ENCODE measurements at regions not wholly inside any gene's neighbourhood (a gene's known extent, or its start where the extent isn't known, plus 50 kb on each side); places are given as distances from the start of the nearest gene placed in this dataset.

- DNase-seq = no peak
- in situ Hi-C loops (cut with MboI; ENCODE audit: low pct_unique_long_range_greater_than_20kb, low sequenced_read_pairs) = no loop called here
These were observed 92.4 kb downstream of the MICALL2 start for GRCh38 chr7:1366801-1367405.

GRCh38 chr7:1367501-1368183, 91.6 kb downstream of the MICALL2 start:
- in situ Hi-C loops (cut with MboI; ENCODE audit: low pct_unique_long_range_greater_than_20kb, low sequenced_read_pairs) = no loop called here
- DNase-seq = no peak

- in situ Hi-C loops (cut with MboI; ENCODE audit: low pct_unique_long_range_greater_than_20kb, low sequenced_read_pairs) = no loop called here
- no peak for DNase-seq
These were observed 91.0 kb downstream of the MICALL2 start for GRCh38 chr7:1368184-1368681.

- peak; percentile 77 for DNase-seq
- in situ Hi-C loops (cut with MboI; ENCODE audit: low pct_unique_long_range_greater_than_20kb, low sequenced_read_pairs) = no loop called here
These were observed 90.3 kb downstream of the MICALL2 start for GRCh38 chr7:1368682-1369571.

GRCh38 chr7:1369916-1370657, 89.2 kb downstream of the MICALL2 start:
- DNase-seq = no peak
- in situ Hi-C loops (cut with MboI; ENCODE audit: low pct_unique_long_range_greater_than_20kb, low sequenced_read_pairs) = no loop called here

- no peak for DNase-seq
- in situ Hi-C loops (cut with MboI; ENCODE audit: low pct_unique_long_range_greater_than_20kb, low sequenced_read_pairs) = no loop called here
These were observed 88.5 kb downstream of the MICALL2 start for GRCh38 chr7:1370738-1371137.

GRCh38 chr7:1372063-1372462, 87.2 kb downstream of the MICALL2 start:
- DNase-seq = no peak
- in situ Hi-C loops (cut with MboI; ENCODE audit: low pct_unique_long_range_greater_than_20kb, low sequenced_read_pairs) = no loop called here

- in situ Hi-C loops (cut with MboI; ENCODE audit: low pct_unique_long_range_greater_than_20kb, low sequenced_read_pairs) = no loop called here
These were observed 86.4 kb downstream of the MICALL2 start for GRCh38 chr7:1372671-1373379.

GRCh38 chr7:1377111-1377909, 82.0 kb downstream of the MICALL2 start:
- in situ Hi-C loops (cut with MboI; ENCODE audit: low pct_unique_long_range_greater_than_20kb, low sequenced_read_pairs) = no loop called here
- DNase-seq = no peak

More at GRCh38 chr7:1372671-1373379, 86.4 kb downstream of the MICALL2 start:
- no peak for DNase-seq

- in situ Hi-C loops (cut with MboI; ENCODE audit: low pct_unique_long_range_greater_than_20kb, low sequenced_read_pairs) = no loop called here
- DNase-seq = no peak
These were observed 80.4 kb downstream of the MICALL2 start for GRCh38 chr7:1378610-1379601.

GRCh38 chr7:1380231-1380815, 78.9 kb downstream of the MICALL2 start:
- in situ Hi-C loops (cut with MboI; ENCODE audit: low pct_unique_long_range_greater_than_20kb, low sequenced_read_pairs) = no loop called here
- no peak for DNase-seq

- in situ Hi-C loops (cut with MboI; ENCODE audit: low pct_unique_long_range_greater_than_20kb, low sequenced_read_pairs) = no loop called here
These were observed 78.3 kb downstream of the MICALL2 start for GRCh38 chr7:1380821-1381580.

GRCh38 chr7:1382553-1383397, 76.5 kb downstream of the MICALL2 start:
- in situ Hi-C loops (cut with MboI; ENCODE audit: low pct_unique_long_range_greater_than_20kb, low sequenced_read_pairs) = no loop called here
- no peak for DNase-seq

More at GRCh38 chr7:1380821-1381580, 78.3 kb downstream of the MICALL2 start:
- no peak for DNase-seq

- in situ Hi-C loops (cut with MboI; ENCODE audit: low pct_unique_long_range_greater_than_20kb, low sequenced_read_pairs) = no loop called here
- DNase-seq = no peak
These were observed 75.7 kb downstream of the MICALL2 start for GRCh38 chr7:1383398-1384112.

Measured in KBM-7 (cell line).